ENCODE measurements at regions not wholly inside any gene's neighbourhood (a gene's known extent, or its start where the extent isn't known, plus 50 kb on each side); places are given as distances from the start of the nearest gene placed in this dataset.

- TF ChIP-seq CTCF (IDR thresholded peaks at IDR 0.05; ENCODE audit: insufficient read depth, low read depth, low read length): no peak
- no peak overlapping the region for H3K4me3 ChIP-seq (ENCODE audit: low read depth, low read length)
- DNase-seq (ENCODE audit: low read depth): no peak
Measured at GRCh38 chr11:127255209-127255608, 254.6 kb upstream of the KIRREL3 start.

GRCh38 chr11:127252321-127252720 lies 251.8 kb upstream of the KIRREL3 start:
- no peak for TF ChIP-seq CTCF (IDR thresholded peaks at IDR 0.05; ENCODE audit: insufficient read depth, low read depth, low read length)
- DNase-seq (ENCODE audit: low read depth): no peak

GRCh38 chr11:127249576-127249975 lies 249.0 kb upstream of the KIRREL3 start:
- DNase-seq (ENCODE audit: low read depth): no peak
- H3K4me3 ChIP-seq (ENCODE audit: low read depth, low read length): no peak overlapping the region
- TF ChIP-seq CTCF (IDR thresholded peaks at IDR 0.05; ENCODE audit: insufficient read depth, low read depth, low read length): no peak

More at GRCh38 chr11:127252321-127252720, 251.8 kb upstream of the KIRREL3 start:
- H3K4me3 ChIP-seq (ENCODE audit: low read depth, low read length): no peak overlapping the region

- TF ChIP-seq CTCF (IDR thresholded peaks at IDR 0.05; ENCODE audit: insufficient read depth, low read depth, low read length): no peak
- no peak overlapping the region for H3K4me3 ChIP-seq (ENCODE audit: low read depth, low read length)
- no peak for DNase-seq (ENCODE audit: low read depth)
Measured at GRCh38 chr11:127248476-127248875, 247.9 kb upstream of the KIRREL3 start.

GRCh38 chr11:127247261-127247851 lies 246.8 kb upstream of the KIRREL3 start:
- no peak for DNase-seq (ENCODE audit: low read depth)
- H3K4me3 ChIP-seq (ENCODE audit: low read depth, low read length): no peak overlapping the region

GRCh38 chr11:127242676-127243075 lies 242.1 kb upstream of the KIRREL3 start:
- TF ChIP-seq CTCF (IDR thresholded peaks at IDR 0.05; ENCODE audit: insufficient read depth, low read depth, low read length): no peak
- no peak overlapping the region for H3K4me3 ChIP-seq (ENCODE audit: low read depth, low read length)
- no peak for DNase-seq (ENCODE audit: low read depth)

More at GRCh38 chr11:127247261-127247851, 246.8 kb upstream of the KIRREL3 start:
- TF ChIP-seq CTCF (IDR thresholded peaks at IDR 0.05; ENCODE audit: insufficient read depth, low read depth, low read length): no peak

- no peak for DNase-seq (ENCODE audit: low read depth)
- no peak for TF ChIP-seq CTCF (IDR thresholded peaks at IDR 0.05; ENCODE audit: insufficient read depth, low read depth, low read length)
- no peak overlapping the region for H3K4me3 ChIP-seq (ENCODE audit: low read depth, low read length)
Measured at GRCh38 chr11:127238321-127238720, 237.8 kb upstream of the KIRREL3 start.

Data from fibroblast of villous mesenchyme (primary cell).